Neural progenitor cell (in vitro differentiated cells): ENCODE measurements at regions not wholly inside any gene's neighbourhood (a gene's known extent, or its start where the extent isn't known, plus 50 kb on each side); places are given as distances from the start of the nearest gene placed in this dataset.
"Not testable (repeated sequence)": the region's sequence is repeated elsewhere in the genome, so short reads cannot be mapped to it uniquely, and the experiment has no call there.

Source experiments
- DNase-seq: peaks from one replicate; pipeline ENCODE4 v3.0.0-alpha.2; 2016; ENCODE audit warnings: low spot score
- H2AFZ ChIP-seq: fragments of 200-600 bp; sonication (generic); replicated peaks from 2 replicates; pipeline ENCODE4 v1.6.1; 2016; ENCODE audit warnings: antibody characterized with exemption
- H3F3A ChIP-seq: fragments of 200-600 bp; sonication (generic); 2 replicates; pipeline ENCODE4 v1.6.1; 2016; ENCODE audit warnings: antibody characterized with exemption, low read depth
- H3K27ac ChIP-seq: fragments of 200-600 bp; sonication (generic); 2 replicates; pipeline ENCODE4 v1.5.1; 2016; ENCODE audit warnings: mild to moderate bottlenecking
- H3K27me3 ChIP-seq: fragments of 200-600 bp; sonication (generic); 2 replicates; pipeline ENCODE4 v1.6.1; 2016; ENCODE audit warnings: mild to moderate bottlenecking, moderate library complexity
- H3K36me3 ChIP-seq: fragments of 200-600 bp; sonication (generic); 2 replicates; pipeline ENCODE4 v1.5.1; 2016
- H3K4me1 ChIP-seq: fragments of 200-600 bp; sonication (generic); 2 replicates; pipeline ENCODE4 v1.6.1; 2016; ENCODE audit warnings: mixed run types
- H3K4me2 ChIP-seq: fragments of 200-600 bp; sonication (generic); 2 replicates; pipeline ENCODE4 v1.6.1; 2016
- H3K4me3 ChIP-seq: fragments of 200-600 bp; sonication (generic); 2 replicates; pipeline ENCODE4 v1.5.1; 2016
- H3K79me2 ChIP-seq: fragments of 200-600 bp; sonication (generic); 2 replicates; pipeline ENCODE4 v1.6.1; 2016; ENCODE audit warnings: low read depth
- H3K9ac ChIP-seq: fragments of 200-600 bp; sonication (generic); 2 replicates; pipeline ENCODE4 v1.6.1; 2016
- H3K9me3 ChIP-seq: fragments of 200-600 bp; sonication (generic); 2 replicates; pipeline ENCODE4 v1.5.1; 2016; ENCODE audit warnings: low read depth
- H4K20me1 ChIP-seq: fragments of 200-600 bp; sonication (generic); 2 replicates; pipeline ENCODE4 v1.6.1; 2016; ENCODE audit warnings: low read depth
- H3K27ac Mint-ChIP-seq: 3 replicates; pipeline ENCODE4 v1.8.0; 2021; ENCODE audit warnings: mixed read lengths
- H3K27me3 Mint-ChIP-seq: 2 replicates; pipeline ENCODE4 v1.8.0; 2022; ENCODE audit warnings: low read depth, mild to moderate bottlenecking, inconsistent platforms, moderate library complexity, mixed read lengths; ENCODE audit not compliant: insufficient read depth
- H3K36me3 Mint-ChIP-seq: 3 replicates; pipeline ENCODE4 v1.8.0; 2021; ENCODE audit warnings: mixed read lengths
- H3K4me1 Mint-ChIP-seq: 3 replicates; pipeline ENCODE4 v1.8.0; 2021; ENCODE audit warnings: mixed read lengths
- H3K4me3 Mint-ChIP-seq: 3 replicates; pipeline ENCODE4 v1.8.0; 2021; ENCODE audit warnings: mild to moderate bottlenecking, moderate library complexity, mixed read lengths
- H3K9me3 Mint-ChIP-seq: 3 replicates; pipeline ENCODE4 v1.8.0; 2020; ENCODE audit warnings: mixed read lengths
- EZH2 ChIP-seq: fragments of 200-600 bp; sonication (generic); IDR thresholded peaks from 2 replicates; pipeline ENCODE4 v1.6.1; 2017; ENCODE audit warnings: antibody characterized with exemption, mild to moderate bottlenecking, moderate library complexity
- EZH2phosphoT487 ChIP-seq: fragments of 200-600 bp; sonication (generic); IDR thresholded peaks from 2 replicates; pipeline ENCODE4 v1.6.1; 2017; ENCODE audit warnings: antibody characterized with exemption
- TF ChIP-seq, protein P1 (sequence below): fragments of 200-600 bp; sonication (generic); IDR thresholded peaks from 2 replicates; pipeline ENCODE4 v1.5.1; 2017; ENCODE audit warnings: antibody characterized with exemption, mild to moderate bottlenecking

DNA sequence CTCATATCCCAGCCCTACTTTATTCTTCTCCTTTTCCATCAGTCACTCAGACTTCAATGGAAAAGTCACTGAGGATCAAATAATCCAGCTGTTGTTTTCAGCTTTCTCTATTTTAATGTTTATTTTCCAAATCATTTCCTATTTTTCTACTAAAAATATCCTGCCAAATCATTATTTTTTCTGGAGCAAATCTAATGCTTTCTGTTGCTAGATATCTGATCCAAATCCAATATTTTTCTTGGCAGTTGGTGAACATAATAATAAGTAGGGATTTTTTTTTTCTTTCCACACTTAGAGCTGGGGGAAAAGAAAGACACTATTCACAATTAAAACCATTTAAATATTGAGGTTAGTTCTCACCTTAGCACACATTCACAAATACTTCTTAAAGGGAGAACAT, 656.1 kb downstream of the DACH1 start:
- H3K79me2 ChIP-seq, result no peaks in the 10 kb centered on the region
- Mint-ChIP-seq H3K27ac (no peak overlapping the region), H3K4me3 (no peak overlapping the region), H3K9me3 (no peaks in the 10 kb centered on the region), H3K27me3 (no peaks in the 10 kb centered on the region), H3K36me3 (no peaks in the 10 kb centered on the region), H3K4me1 (no peaks in the 10 kb centered on the region)
- H3K36me3 ChIP-seq, result no peaks in the 10 kb centered on the region
- no peak for DNase-seq
- H4K20me1 ChIP-seq, result no peaks in the 10 kb centered on the region
- no peak overlapping the region for H3K27ac ChIP-seq
- no peak overlapping the region for H2AFZ ChIP-seq
- H3K27me3 ChIP-seq, result no peaks in the 10 kb centered on the region
- H3K4me3 ChIP-seq, result no peak overlapping the region
- no peak overlapping the region for H3K9ac ChIP-seq
- H3K9me3 ChIP-seq, result no peaks in the 10 kb centered on the region
- no peak overlapping the region for H3K4me2 ChIP-seq
- H3F3A ChIP-seq, result no peaks in the 10 kb centered on the region
- no peaks in the 10 kb centered on the region for H3K4me1 ChIP-seq
- TF ChIP-seq EZH2 (no peak), EZH2phosphoT487 (no peak)
- TF ChIP-seq, protein P1, sequence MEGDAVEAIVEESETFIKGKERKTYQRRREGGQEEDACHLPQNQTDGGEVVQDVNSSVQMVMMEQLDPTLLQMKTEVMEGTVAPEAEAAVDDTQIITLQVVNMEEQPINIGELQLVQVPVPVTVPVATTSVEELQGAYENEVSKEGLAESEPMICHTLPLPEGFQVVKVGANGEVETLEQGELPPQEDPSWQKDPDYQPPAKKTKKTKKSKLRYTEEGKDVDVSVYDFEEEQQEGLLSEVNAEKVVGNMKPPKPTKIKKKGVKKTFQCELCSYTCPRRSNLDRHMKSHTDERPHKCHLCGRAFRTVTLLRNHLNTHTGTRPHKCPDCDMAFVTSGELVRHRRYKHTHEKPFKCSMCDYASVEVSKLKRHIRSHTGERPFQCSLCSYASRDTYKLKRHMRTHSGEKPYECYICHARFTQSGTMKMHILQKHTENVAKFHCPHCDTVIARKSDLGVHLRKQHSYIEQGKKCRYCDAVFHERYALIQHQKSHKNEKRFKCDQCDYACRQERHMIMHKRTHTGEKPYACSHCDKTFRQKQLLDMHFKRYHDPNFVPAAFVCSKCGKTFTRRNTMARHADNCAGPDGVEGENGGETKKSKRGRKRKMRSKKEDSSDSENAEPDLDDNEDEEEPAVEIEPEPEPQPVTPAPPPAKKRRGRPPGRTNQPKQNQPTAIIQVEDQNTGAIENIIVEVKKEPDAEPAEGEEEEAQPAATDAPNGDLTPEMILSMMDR, result no peak

DNA sequence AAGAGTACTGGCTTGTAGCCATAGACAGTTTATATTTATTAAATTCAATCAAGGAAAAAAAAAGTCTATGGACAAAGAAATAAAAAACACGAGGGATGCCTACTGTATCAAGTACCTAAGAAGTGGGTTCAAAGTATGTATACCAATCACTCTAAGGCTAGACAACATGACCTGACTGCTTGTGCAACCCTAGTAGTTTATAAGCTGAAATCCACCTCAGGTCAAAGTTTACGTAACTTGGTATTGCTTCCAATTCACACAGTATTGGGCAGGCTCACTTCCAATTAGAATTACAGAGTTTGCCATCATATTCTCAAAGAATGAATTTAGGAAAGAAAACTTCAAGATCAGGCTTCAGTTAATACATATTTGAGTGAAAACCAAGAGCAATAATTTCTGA, 657.8 kb downstream of the DACH1 start:
- DNase-seq, result no peak
- Mint-ChIP-seq H3K4me3 (no peak overlapping the region), H3K27ac (no peak overlapping the region), H3K27me3 (no peaks in the 10 kb centered on the region), H3K9me3 (no peaks in the 10 kb centered on the region), H3K4me1 (no peaks in the 10 kb centered on the region), H3K36me3 (no peaks in the 10 kb centered on the region)
- Histone ChIP-seq H3K27me3 (no peaks in the 10 kb centered on the region), H3K79me2 (no peaks in the 10 kb centered on the region), H3F3A (no peaks in the 10 kb centered on the region), H2AFZ (no peak overlapping the region), H3K36me3 (no peaks in the 10 kb centered on the region), H3K9me3 (no peaks in the 10 kb centered on the region), H3K27ac (no peak overlapping the region), H4K20me1 (no peaks in the 10 kb centered on the region), H3K4me3 (no peak overlapping the region), H3K4me2 (no peak overlapping the region), H3K9ac (no peak overlapping the region), H3K4me1 (no peaks in the 10 kb centered on the region)
- TF ChIP-seq EZH2, result no peak
- TF ChIP-seq, protein P1, result no peak
- TF ChIP-seq EZH2phosphoT487, result no peak

DNA sequence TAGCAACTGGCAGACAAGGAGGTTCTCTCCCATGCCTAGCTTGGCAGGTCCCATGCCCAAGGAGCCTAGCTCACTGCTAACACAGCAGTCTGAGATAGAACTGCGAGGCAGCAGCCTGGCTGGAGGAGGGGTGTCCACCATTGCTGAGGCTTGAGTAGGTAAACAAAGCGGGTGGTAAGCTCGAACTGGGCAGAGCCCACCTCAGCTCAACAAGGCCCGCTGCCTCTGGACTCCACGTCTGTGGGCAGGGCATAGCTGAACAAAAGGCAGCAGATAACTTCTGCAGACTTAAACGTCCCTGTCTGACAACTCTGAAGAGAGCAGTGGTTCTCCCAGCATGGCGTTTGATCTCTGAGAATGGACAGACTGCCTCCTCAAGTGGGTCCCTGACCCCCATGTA, 682.4 kb downstream of the DACH1 start:
- H2AFZ ChIP-seq, H3K9me3 Mint-ChIP-seq, H3K36me3 ChIP-seq, H3K4me2 ChIP-seq, H4K20me1 ChIP-seq, H3K27ac Mint-ChIP-seq, H3K79me2 ChIP-seq, H3K9ac ChIP-seq, H3K9me3 ChIP-seq, H3K27ac ChIP-seq, H3K36me3 Mint-ChIP-seq, H3K27me3 ChIP-seq, H3F3A ChIP-seq, H3K27me3 Mint-ChIP-seq, H3K4me1 Mint-ChIP-seq, DNase-seq, H3K4me3 ChIP-seq, H3K4me3 Mint-ChIP-seq, H3K4me1 ChIP-seq: not testable (repeated sequence)

DNA sequence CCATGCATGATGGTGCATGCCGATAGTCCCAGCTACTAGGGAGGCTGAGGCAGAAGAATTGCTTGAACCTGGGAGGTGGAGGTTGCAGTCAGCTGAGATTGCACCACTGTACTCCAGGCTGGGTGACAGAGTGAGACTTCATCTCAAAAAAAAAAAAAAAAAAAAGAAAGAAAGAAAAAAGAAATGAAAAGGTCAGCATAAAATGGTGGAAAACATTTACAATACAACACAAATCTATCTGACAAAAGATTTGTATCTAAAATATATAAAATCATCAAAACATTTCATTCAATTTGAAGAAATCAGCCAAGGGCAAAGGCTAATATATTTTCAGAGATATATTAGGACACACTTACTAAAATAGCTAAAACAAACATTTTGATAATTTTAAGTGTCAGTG, 683.7 kb downstream of the DACH1 start:
- not testable (repeated sequence) for H3K4me2 ChIP-seq, H3K4me3 Mint-ChIP-seq, H3K27me3 ChIP-seq, H3K4me1 Mint-ChIP-seq, H3K36me3 ChIP-seq, H3K79me2 ChIP-seq, H3K9me3 ChIP-seq, H3K27ac Mint-ChIP-seq, H3K9ac ChIP-seq, H3K4me1 ChIP-seq, H3K36me3 Mint-ChIP-seq, H2AFZ ChIP-seq, H3K27ac ChIP-seq, H3K27me3 Mint-ChIP-seq, H3K9me3 Mint-ChIP-seq, H3F3A ChIP-seq, DNase-seq, H4K20me1 ChIP-seq, H3K4me3 ChIP-seq
